ENCODE measurements at regions not wholly inside any gene's neighbourhood (a gene's known extent, or its start where the extent isn't known, plus 50 kb on each side); places are given as distances from the start of the nearest gene placed in this dataset.

DNA sequence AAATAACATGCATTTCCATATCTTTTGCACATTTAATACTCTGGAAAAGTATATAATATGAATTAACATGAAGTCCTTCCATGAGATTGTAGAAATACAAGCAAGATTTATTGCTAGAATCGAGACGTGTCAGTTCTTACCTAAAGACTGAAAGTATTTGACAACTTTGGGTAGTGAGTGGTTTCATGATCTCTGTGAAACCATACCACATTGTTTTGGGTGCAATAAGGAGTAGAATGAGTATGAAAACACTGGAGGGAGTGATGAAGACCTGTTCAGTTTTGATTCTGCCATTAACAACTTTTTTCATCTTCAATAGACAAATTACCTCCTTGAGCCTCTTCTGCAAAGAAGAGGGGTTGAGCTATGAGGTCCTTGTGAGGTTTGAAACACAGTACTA lies 133.7 kb downstream of the NUDT12 start:
- Histone ChIP-seq H3K36me3 (no peaks in the 10 kb centered on the region), H3K27me3 (no peaks in the 10 kb centered on the region), H3K27ac (no peak overlapping the region), H3K4me3 (no peak overlapping the region), H3K9me3 (no peaks in the 10 kb centered on the region), H3K4me1 (no peaks in the 10 kb centered on the region)
- intact Hi-C loops (cut with DNase I), result no loop called here
- no peak for DNase-seq (ENCODE audit: low spot score in 2 of 2)
- TF ChIP-seq, protein P1, sequence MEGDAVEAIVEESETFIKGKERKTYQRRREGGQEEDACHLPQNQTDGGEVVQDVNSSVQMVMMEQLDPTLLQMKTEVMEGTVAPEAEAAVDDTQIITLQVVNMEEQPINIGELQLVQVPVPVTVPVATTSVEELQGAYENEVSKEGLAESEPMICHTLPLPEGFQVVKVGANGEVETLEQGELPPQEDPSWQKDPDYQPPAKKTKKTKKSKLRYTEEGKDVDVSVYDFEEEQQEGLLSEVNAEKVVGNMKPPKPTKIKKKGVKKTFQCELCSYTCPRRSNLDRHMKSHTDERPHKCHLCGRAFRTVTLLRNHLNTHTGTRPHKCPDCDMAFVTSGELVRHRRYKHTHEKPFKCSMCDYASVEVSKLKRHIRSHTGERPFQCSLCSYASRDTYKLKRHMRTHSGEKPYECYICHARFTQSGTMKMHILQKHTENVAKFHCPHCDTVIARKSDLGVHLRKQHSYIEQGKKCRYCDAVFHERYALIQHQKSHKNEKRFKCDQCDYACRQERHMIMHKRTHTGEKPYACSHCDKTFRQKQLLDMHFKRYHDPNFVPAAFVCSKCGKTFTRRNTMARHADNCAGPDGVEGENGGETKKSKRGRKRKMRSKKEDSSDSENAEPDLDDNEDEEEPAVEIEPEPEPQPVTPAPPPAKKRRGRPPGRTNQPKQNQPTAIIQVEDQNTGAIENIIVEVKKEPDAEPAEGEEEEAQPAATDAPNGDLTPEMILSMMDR (IDR thresholded peaks at IDR 0.05), result no peak

DNA sequence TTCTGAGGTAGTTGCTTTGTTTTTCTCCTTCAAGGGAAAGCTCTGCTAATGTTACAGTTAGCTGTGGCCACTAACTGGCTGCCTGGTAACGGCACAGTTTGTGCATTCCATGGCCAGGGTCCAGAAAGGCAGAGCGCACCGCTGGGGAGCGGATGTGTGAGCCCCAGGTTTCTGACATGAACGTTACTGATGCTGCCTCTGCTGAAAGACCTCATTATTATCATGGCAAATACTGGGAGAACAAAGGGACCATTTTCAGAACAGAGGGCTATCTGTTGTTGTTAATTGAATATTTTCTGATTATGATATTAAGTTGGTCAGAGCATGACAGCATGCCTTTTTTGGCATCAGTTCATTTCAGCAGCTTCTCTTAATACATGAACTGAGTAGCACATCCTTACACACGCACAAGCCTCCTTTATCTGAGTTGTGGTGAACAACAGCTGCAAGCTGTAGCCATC lies 134.1 kb downstream of the NUDT12 start:
- Histone ChIP-seq H3K27ac (no peak overlapping the region), H3K27me3 (no peaks in the 10 kb centered on the region), H3K36me3 (no peaks in the 10 kb centered on the region), H3K4me3 (no peak overlapping the region), H3K9me3 (no peaks in the 10 kb centered on the region), H3K4me1 (no peaks in the 10 kb centered on the region)
- intact Hi-C loops (cut with DNase I), result no loop called here
- no peak for DNase-seq (ENCODE audit: low spot score in 2 of 2)
- TF ChIP-seq, protein P1 (IDR thresholded peaks at IDR 0.05), result no peak

DNA sequence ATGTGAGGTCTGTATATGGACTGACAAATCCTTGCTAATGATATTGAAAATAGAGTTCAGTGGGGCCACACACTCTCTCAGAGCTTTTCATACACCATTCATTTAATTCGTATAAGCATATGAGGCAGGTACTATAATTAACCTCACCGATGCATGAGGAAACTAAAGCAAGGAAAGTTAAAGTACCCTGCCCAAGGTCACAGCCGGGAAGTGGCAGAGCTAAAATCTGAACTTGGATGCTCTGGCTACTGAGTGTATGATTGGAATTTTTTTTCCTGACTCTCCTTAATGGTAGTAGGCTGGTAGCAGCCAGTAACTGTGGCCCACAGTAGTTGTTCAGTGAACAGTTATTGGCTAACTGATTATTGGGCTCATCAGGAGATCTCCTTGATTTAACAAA lies 135.3 kb downstream of the NUDT12 start:
- H3K9me3 ChIP-seq, result no peaks in the 10 kb centered on the region
- H3K4me1 ChIP-seq, result no peaks in the 10 kb centered on the region
- no peak overlapping the region for H3K4me3 ChIP-seq
- no peak overlapping the region for H3K27ac ChIP-seq
- no peaks in the 10 kb centered on the region for H3K36me3 ChIP-seq
- no peaks in the 10 kb centered on the region for H3K27me3 ChIP-seq
- intact Hi-C loops (cut with DNase I), result no loop called here
- TF ChIP-seq, protein P1 (IDR thresholded peaks at IDR 0.05), result no peak
- DNase-seq (ENCODE audit: low spot score in 2 of 2), result no peak

DNA sequence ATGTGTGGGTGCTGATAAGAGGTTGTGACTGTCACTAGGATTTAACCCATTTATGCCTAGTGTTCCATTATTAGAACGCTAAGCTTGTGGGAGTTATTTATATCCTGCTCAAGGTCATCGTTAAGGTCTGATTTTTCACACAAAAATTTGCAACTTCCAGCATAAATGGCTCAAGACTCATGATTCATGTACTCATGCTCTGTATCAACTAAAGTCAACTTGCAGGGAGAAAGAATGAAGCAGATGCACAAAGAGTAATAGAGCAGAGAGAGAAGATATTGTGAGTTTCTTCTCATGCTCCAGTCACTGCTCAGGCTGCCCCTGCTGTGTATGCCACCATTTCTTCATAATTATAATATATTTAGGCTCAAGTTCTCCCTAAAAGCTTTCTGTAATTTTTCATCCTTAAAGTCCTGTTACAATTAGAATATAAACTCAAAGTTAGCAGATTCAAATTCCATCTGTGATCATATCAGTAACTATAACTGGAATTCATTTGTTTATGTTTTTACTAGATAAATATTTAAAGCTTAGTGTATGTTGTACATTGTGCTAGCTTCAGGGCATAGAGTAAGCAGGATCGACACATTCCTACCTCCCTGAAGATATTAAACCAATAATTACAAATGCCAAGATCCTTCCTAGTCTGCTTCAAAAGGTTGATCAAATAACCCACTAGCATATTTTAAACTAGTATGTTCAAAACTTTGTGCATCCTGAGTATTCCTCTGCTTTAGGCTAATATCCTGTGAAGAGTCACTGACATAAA lies 136.7 kb downstream of the NUDT12 start:
- Histone ChIP-seq H3K4me3 (no peak overlapping the region), H3K9me3 (no peaks in the 10 kb centered on the region), H3K27me3 (no peaks in the 10 kb centered on the region), H3K27ac (no peak overlapping the region), H3K4me1 (no peaks in the 10 kb centered on the region), H3K36me3 (no peaks in the 10 kb centered on the region)
- DNase-seq (ENCODE audit: low spot score in 2 of 2), result no peak
- TF ChIP-seq, protein P1 (IDR thresholded peaks at IDR 0.05), result no peak
- intact Hi-C loops (cut with DNase I), result no loop called here

DNA sequence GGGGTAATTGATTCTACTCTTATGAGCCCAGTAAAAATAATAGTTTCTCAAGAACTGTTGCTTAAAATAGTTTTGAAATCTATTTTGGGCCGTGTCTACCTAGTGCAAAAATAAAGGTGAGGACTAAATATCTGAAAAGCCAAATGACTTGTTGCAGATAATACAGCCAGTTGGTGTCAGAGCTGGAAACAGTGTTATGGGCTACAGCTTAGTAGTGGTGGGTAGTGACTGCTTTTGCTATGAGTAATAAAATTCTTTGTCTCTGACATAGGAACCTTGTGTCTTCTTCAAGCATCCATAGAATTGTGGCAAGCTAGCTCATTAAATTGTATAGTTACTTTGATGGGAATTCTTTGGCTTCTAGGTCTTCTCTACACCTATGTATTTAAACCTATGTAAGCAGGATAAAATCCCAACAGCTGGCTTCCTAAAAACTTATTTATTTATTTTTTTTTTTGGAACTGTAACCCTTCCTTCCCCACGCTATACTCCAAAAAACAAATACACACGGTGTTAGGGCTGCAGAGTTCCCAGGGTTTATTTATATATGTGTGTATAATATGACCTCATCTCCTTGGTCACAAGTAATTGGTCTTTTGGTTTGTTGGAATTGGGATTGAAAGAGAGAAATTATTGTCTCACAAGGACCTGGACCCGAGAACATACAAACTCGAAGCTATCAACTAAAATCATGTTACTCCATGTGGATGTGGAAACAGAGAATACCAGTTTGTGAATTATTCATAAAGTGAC lies 138.0 kb downstream of the NUDT12 start:
- Histone ChIP-seq H3K9me3 (no peaks in the 10 kb centered on the region), H3K36me3 (no peaks in the 10 kb centered on the region), H3K27me3 (no peaks in the 10 kb centered on the region), H3K4me3 (no peak overlapping the region), H3K4me1 (no peaks in the 10 kb centered on the region), H3K27ac (no peak overlapping the region)
- intact Hi-C loops (cut with DNase I), result no loop called here
- TF ChIP-seq, protein P1 (IDR thresholded peaks at IDR 0.05), result no peak
- no peak for DNase-seq (ENCODE audit: low spot score in 2 of 2)
